Large intestine (tissue), 3 donors: ENCODE measurements at regions not wholly inside any gene's neighbourhood (a gene's known extent, or its start where the extent isn't known, plus 50 kb on each side); places are given as distances from the start of the nearest gene placed in this dataset.
"Not testable (repeated sequence)": the region's sequence is repeated elsewhere in the genome, so short reads cannot be mapped to it uniquely, and the experiment has no call there.

Source experiments
- DNase-seq, 2 donors: peaks; one replicate each; pipeline versions ENCODE4 v3.0.0 to v3.0.0-alpha.2; 2013
- H3K27ac ChIP-seq: one replicate; pipeline ENCODE4 v1.5.1; 2013; ENCODE audit warnings: low read length
- H3K27me3 ChIP-seq: 2 replicates; pipeline ENCODE4 v1.6.1; 2013; ENCODE audit warnings: low read length; ENCODE audit not compliant: control insufficient read depth, insufficient read depth
- H3K36me3 ChIP-seq: 2 replicates; pipeline ENCODE4 v1.6.1; 2013; ENCODE audit warnings: low read length; ENCODE audit not compliant: control insufficient read depth, insufficient read depth
- H3K4me1 ChIP-seq: one replicate; pipeline ENCODE4 v1.6.1; 2013; ENCODE audit warnings: low read length; ENCODE audit not compliant: control insufficient read depth, insufficient read depth
- H3K4me3 ChIP-seq: one replicate; pipeline ENCODE4 v1.5.1; 2013; ENCODE audit warnings: low read length
- H3K9me3 ChIP-seq: one replicate; pipeline ENCODE4 v1.6.1; 2013; ENCODE audit warnings: mild to moderate bottlenecking, low read depth, low read length, moderate library complexity; ENCODE audit not compliant: control insufficient read depth
- WGBS: methylation state at CpG from one replicate; pipeline ENCODE4 v1.1.5; 2013; ENCODE audit warnings: low lambda C conversion rate; ENCODE audit not compliant: insufficient coverage; 5-methylcytosine and 5-hydroxymethylcytosine counted together

DNA sequence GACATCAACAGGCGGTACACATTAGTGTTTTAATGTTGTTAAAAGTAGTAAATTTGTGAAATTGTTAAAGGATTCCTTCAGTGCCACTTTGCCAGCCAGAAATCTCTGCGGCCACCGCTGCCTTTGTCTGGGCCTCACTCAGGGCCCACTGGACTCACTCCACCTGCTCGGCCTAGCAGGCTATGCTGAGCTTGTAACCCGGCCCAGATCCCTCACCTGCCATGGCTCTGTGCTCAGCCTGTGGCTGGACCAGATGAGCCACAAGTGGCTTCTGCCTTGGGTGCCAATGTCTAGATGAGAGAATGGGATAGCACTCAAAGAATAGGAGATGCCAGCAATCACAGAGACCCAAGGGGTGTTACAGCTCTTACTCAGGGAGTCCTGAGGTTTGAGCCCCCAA, 1228.0 kb downstream of the DIAPH3 start:
- no peak for DNase-seq
- no peaks in the 10 kb centered on the region for H3K27me3 ChIP-seq
- no CpG with 5 or more reads among the region's 5 CpGs for WGBS

DNA sequence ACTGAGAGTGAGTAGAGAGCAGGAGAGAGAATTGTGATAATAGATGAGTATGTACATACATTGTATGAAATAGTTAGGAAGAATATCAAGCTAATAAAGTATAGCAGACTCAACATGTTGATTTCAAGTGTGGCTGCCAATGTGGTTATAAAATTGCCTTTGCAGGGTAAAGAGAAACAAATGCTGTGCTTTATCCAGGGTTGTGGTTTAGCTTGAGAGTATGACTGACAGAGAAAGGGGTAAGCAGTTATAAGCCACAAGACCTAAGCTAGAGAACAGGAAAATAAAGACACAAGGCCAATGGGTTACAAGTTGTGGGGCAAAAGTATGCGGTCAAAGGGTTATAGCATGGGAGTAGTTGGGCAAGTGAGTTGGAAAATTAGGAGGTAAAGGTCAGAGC, 1217.5 kb downstream of the DIAPH3 start:
- WGBS: 83% methylated on average over 1 of the region's 1 CpG
- Histone ChIP-seq H3K4me1 (no peaks in the 10 kb centered on the region), H3K27ac (no peak overlapping the region), H3K36me3 (no peaks in the 10 kb centered on the region), H3K9me3 (peaks cover 3% of the 10 kb centered on the region), H3K27me3 (no peaks in the 10 kb centered on the region), H3K4me3 (no peak overlapping the region)
- no peak for DNase-seq

More for the DNA sequence above, 1228.0 kb downstream of the DIAPH3 start:
- no peaks in the 10 kb centered on the region for H3K4me1 ChIP-seq
- H3K36me3 ChIP-seq: no peaks in the 10 kb centered on the region
- no peak overlapping the region for H3K4me3 ChIP-seq
- H3K9me3 ChIP-seq: no peaks in the 10 kb centered on the region
- no peak overlapping the region for H3K27ac ChIP-seq

DNA sequence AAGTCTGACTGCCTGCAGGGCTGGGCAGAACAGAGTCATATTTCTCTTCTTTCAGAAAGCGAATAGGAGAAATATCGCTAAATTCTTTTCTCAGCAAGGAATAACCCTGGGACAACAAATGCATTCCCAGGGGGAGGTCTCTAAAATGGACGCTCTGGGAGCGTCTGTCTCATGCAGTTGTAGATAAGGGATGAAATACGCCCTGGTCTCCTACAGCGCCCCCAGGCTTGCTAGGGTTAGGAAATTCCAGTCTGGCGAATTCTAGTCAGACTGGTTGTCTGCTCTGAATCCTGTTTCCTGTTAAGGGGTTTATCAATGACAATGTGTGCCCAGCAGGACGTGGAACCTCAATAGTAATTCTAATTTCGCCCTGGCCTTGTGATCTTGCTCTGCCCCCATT, 1214.1 kb downstream of the DIAPH3 start:
- H3K36me3 ChIP-seq: no peaks in the 10 kb centered on the region
- no peaks in the 10 kb centered on the region for H3K4me1 ChIP-seq
- no peak overlapping the region for H3K4me3 ChIP-seq
- WGBS: 100% methylated on average over 1 of the region's 9 CpGs
- no peak overlapping the region for H3K27ac ChIP-seq
- DNase-seq: no peak
- H3K27me3 ChIP-seq: no peaks in the 10 kb centered on the region
- peaks cover 3% of the 10 kb centered on the region for H3K9me3 ChIP-seq

DNA sequence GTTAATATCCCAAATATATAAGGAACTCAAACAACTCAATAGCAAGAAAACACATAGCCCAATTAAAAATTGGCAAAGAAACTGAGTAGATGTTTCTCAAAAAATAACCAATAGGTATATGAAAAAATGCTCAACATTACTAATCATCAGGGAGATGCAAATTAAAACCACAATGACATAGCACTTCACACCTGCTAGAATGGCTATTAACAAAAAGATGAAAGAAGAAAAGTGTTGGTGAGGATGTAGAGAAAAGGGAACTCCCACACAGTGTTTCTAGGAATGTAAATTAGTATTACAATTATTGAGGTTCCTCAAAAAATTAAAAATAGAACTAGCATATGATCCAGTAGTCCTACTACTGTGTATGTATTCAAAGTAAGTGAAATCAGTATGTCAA, 1212.8 kb downstream of the DIAPH3 start:
- Histone ChIP-seq H3K36me3 (no peaks in the 10 kb centered on the region), H3K9me3 (peaks cover 3% of the 10 kb centered on the region), H3K4me3 (no peak overlapping the region), H3K27ac (no peak overlapping the region), H3K4me1 (no peaks in the 10 kb centered on the region), H3K27me3 (no peaks in the 10 kb centered on the region)
- DNase-seq: no peak

DNA sequence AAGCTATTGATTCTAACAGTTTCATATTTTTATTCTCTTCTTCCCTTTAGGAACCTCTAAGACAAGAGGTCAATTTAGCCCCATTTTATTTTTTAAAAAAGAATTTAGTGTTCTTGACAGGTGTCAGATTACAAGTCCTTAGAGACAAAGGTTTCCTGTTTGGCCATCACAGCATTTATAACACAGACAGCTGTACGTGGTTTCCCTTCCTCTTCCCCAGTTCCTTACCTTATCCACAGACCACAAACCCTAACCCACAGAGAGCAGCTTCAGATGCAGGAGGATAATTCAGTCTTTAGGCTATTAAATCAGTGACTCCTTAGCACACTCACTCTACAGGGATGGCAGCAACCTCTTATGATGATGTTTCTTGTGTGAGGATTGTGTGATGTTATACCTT, 1210.1 kb downstream of the DIAPH3 start:
- H3K27me3 ChIP-seq: no peaks in the 10 kb centered on the region
- DNase-seq: no peak
- H3K27ac ChIP-seq: no peak overlapping the region
- peaks cover 7% of the 10 kb centered on the region for H3K9me3 ChIP-seq
- H3K4me3 ChIP-seq: no peak overlapping the region
- H3K4me1 ChIP-seq: no peaks in the 10 kb centered on the region
- no peaks in the 10 kb centered on the region for H3K36me3 ChIP-seq
- no CpG with 5 or more reads among the region's 1 CpG for WGBS

DNA sequence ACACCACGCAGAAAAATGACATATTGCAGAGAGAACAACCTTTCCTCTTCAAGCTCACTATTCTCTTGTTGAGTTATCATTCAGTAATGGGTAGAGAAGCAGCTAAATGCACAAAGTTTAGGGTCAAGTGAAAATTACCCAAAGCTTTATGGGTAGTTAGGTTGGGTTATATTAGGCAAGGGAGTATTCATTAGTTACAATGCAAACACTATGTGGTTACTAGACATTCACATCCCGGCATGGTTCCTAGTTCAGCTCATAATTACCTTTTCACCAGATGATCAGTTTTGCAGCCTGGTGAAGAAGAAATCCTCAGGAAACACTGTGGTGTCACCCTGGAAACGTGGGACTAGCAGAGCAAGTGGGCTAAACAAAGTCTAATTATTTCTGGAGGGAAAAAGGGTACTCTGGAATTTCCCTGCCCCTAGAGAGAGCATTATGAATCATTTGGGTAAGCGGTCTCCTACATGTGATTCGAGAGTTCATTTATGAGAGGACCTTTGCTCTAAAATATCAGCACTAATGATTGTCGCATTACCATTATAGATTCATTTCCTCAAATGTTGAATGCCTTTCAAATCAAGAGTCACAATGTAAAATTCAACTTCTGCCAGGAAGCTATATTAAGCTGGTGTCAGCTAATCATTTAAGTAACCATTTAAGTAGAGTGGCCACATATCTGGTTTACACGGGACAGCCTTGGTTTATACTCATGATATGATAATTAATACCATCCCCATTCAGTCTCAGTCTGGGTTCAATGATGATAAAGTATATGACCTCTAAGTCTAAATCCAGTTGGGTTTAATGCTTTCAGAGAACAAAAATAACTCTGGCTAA, 1208.0 kb downstream of the DIAPH3 start:
- Histone ChIP-seq H3K4me3 (no peak overlapping the region), H3K36me3 (no peaks in the 10 kb centered on the region)
- WGBS: 100% methylated on average over 1 of the region's 7 CpGs

DNA sequence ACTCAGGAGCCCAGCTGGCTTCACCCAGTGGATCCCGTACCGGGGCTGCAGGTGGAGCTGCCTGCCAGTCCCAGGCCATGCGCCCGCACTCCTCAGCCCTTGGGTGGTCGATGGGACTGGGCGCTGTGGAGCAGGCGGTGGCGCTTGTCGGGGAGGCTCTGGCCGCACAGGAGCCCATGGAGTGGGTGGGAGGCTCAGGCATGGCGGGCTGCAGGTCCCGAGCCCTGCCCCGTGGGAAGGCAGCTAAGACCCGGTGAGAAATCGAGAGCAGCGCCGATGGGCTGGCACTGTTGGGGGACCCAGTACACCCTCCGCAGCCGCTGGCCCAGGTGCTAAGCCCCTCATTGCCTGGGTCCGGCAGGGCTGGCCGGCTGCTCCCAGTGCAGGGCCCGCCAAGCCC, 1205.6 kb downstream of the DIAPH3 start:
- not testable (repeated sequence) for DNase-seq, H3K9me3 ChIP-seq, H3K27me3 ChIP-seq, H3K27ac ChIP-seq, H3K36me3 ChIP-seq, H3K4me3 ChIP-seq, H3K4me1 ChIP-seq
- no CpG with 5 or more reads among the region's 22 CpGs for WGBS

More for the DNA sequence above, 1208.0 kb downstream of the DIAPH3 start:
- Histone ChIP-seq H3K9me3 (peaks cover 4% of the 10 kb centered on the region), H3K4me1 (no peaks in the 10 kb centered on the region), H3K27ac (no peak overlapping the region), H3K27me3 (no peaks in the 10 kb centered on the region)
- no peak for DNase-seq

DNA sequence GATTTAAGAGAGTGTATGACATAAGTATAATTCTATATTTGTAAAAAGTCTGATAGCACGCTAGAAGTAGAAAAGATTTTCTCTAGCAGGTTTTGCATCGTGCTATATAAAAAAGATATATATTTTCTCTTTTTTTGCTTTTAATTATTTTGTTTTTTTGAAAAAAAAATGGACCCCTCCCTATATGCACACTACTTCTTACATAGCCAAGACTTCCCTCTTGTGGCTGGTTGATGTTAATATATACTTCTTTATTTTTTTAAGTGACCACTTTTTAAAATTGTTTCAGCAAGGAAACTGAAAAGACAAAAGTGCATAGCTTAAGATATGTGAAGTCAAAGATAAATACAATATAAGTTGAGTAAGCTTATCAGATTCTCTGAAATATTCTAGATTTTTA, 1202.8 kb downstream of the DIAPH3 start:
- H3K9me3 ChIP-seq: peaks cover 4% of the 10 kb centered on the region
- no peaks in the 10 kb centered on the region for H3K4me1 ChIP-seq
- H3K4me3 ChIP-seq: no peak overlapping the region
- no peaks in the 10 kb centered on the region for H3K36me3 ChIP-seq
- H3K27ac ChIP-seq: no peak overlapping the region
- no peaks in the 10 kb centered on the region for H3K27me3 ChIP-seq
- no peak for DNase-seq
- WGBS: 75% methylated on average over 1 of the region's 2 CpGs

DNA sequence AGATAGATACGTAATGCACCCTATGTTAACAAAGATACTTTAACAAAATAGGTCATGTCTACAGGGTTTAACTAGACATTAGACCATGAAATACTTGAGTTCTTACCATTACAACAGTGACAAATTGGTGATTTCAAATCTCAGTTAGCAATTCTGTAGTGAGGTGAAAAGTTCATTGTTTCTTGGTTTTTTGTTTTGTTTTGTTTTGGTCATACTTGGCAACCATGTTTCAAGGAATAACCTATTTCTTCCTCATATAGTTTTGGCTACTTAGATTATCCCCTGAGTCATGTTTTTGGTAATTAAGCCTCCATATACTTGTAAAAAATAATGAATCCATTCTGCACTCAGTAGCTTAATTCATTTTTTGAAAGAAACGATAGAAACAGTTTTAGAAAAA, 1200.4 kb downstream of the DIAPH3 start:
- no peak overlapping the region for H3K4me3 ChIP-seq

DNA sequence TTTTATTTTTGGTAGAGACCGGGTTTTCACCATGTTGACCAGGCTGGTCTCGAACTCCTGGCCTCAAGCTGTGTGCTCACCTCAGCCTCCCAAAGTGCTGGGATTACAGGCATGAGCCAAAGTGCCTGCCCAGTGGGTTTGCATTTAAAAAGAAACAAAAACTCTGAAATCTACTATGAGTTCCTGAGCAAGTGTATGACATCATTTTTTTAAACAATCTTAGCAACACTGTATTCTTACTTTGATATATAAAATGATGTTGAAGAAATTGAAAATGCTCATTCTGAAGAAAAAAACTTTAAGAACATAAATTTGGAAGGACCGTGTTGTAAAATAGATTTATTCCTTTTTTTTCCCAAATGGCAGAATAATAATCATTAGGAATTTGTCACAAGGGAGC, 1199.7 kb downstream of the DIAPH3 start:
- no peak for DNase-seq
- WGBS: no CpG with 5 or more reads among the region's 3 CpGs
- H3K27me3 ChIP-seq: no peaks in the 10 kb centered on the region
- no peaks in the 10 kb centered on the region for H3K4me1 ChIP-seq
- H3K36me3 ChIP-seq: no peaks in the 10 kb centered on the region
- H3K27ac ChIP-seq: no peak overlapping the region
- no peaks in the 10 kb centered on the region for H3K9me3 ChIP-seq
- H3K4me3 ChIP-seq: no peak overlapping the region

More for the DNA sequence above, 1200.4 kb downstream of the DIAPH3 start:
- 100% methylated on average over 1 of the region's 2 CpGs for WGBS
- no peak overlapping the region for H3K27ac ChIP-seq
- DNase-seq: no peak
- H3K9me3 ChIP-seq: peaks cover 1% of the 10 kb centered on the region
- H3K4me1 ChIP-seq: no peaks in the 10 kb centered on the region
- H3K27me3 ChIP-seq: no peaks in the 10 kb centered on the region
- no peaks in the 10 kb centered on the region for H3K36me3 ChIP-seq

DNA sequence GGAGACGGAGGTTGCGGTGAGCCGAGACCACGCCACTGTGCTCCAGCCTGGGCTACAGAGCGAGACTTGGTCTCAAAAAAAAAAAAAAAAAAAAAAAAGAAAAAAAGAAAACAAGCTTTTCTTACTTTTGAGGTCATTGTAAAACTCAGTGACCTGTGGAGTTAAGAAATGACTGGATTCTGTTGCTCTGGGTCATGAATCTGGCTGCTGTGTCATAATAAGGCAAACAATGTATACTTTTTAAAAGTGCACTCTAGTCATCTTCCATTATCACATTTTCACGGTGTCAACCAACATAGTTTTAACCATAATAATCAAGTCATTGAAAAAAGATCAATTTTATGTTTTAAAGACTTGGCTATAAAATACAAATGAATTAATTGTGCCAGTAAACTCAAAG, 1186.6 kb downstream of the DIAPH3 start:
- DNase-seq: no peak
- no peak overlapping the region for H3K4me3 ChIP-seq
- no peaks in the 10 kb centered on the region for H3K36me3 ChIP-seq
- H3K9me3 ChIP-seq: no peaks in the 10 kb centered on the region
- H3K27ac ChIP-seq: no peak overlapping the region
- no peaks in the 10 kb centered on the region for H3K27me3 ChIP-seq
- 92% methylated on average over 4 of the region's 6 CpGs for WGBS
- no peaks in the 10 kb centered on the region for H3K4me1 ChIP-seq
